Smooth muscle cell (in vitro differentiated cells): ENCODE measurements at regions not wholly inside any gene's neighbourhood (a gene's known extent, or its start where the extent isn't known, plus 50 kb on each side); places are given as distances from the start of the nearest gene placed in this dataset.
A peak's percentile ranks its signal among the peaks of the same experiment; 100 is the strongest.

Experiments
- DNase-seq: peaks from one replicate; lab custom pipeline; 2025; ENCODE audit not compliant: unreplicated experiment; lab: John Stamatoyannopoulos, UW
- H2AFZ ChIP-seq: fragments of 200-600 bp; sonication (generic); 2 replicates; pipeline ENCODE4 v1.6.0; 2016; ENCODE audit warnings: antibody characterized with exemption, low read depth, mild to moderate bottlenecking
- H3F3A ChIP-seq: fragments of 200-600 bp; sonication (generic); 2 replicates; pipeline ENCODE4 v1.6.0; 2017; ENCODE audit warnings: antibody characterized with exemption, low read depth
- H3K27ac ChIP-seq: fragments of 200-600 bp; sonication (generic); 2 replicates; pipeline ENCODE4 v1.5.1; 2016; ENCODE audit warnings: low read depth, mild to moderate bottlenecking
- H3K27me3 ChIP-seq: fragments of 200-600 bp; sonication (generic); 2 replicates; pipeline ENCODE4 v1.6.1; 2016; ENCODE audit warnings: low read depth, mild to moderate bottlenecking
- H3K36me3 ChIP-seq: fragments of 200-600 bp; sonication (generic); 2 replicates; pipeline ENCODE4 v1.5.1; 2016; ENCODE audit warnings: low read depth
- H3K4me1 ChIP-seq: fragments of 200-600 bp; sonication (generic); 2 replicates; pipeline ENCODE4 v1.5.1; 2016; ENCODE audit warnings: low read depth
- H3K4me2 ChIP-seq: fragments of 200-600 bp; sonication (generic); 2 replicates; pipeline ENCODE4 v1.6.0; 2016; ENCODE audit warnings: mild to moderate bottlenecking
- H3K4me3 ChIP-seq: fragments of 200-600 bp; sonication (generic); 2 replicates; pipeline ENCODE4 v1.5.1; 2016; ENCODE audit warnings: mild to moderate bottlenecking
- H3K79me2 ChIP-seq: fragments of 200-600 bp; sonication (generic); 2 replicates; pipeline ENCODE4 v1.6.0; 2016; ENCODE audit warnings: low read depth, mild to moderate bottlenecking
- H3K9ac ChIP-seq: fragments of 200-600 bp; sonication (generic); 2 replicates; pipeline ENCODE4 v1.6.0; 2016; ENCODE audit warnings: low read depth
- H3K9me3 ChIP-seq: fragments of 200-600 bp; sonication (generic); replicated peaks from 2 replicates; pipeline ENCODE4 v1.5.1; 2016; ENCODE audit warnings: low read depth
- H4K20me1 ChIP-seq: fragments of 200-600 bp; sonication (generic); 2 replicates; pipeline ENCODE4 v1.6.0; 2016; ENCODE audit warnings: low read depth
- CTCF ChIP-seq: fragments of 200-600 bp; sonication (generic); IDR thresholded peaks from 2 replicates; pipeline ENCODE4 v1.5.1; 2017; ENCODE audit warnings: borderline replicate concordance, mild to moderate bottlenecking, antibody characterized with exemption; ENCODE audit not compliant: insufficient read depth, poor library complexity, severe bottlenecking
- WGBS: methylation state at CpG from one replicate; pipeline ENCODE4 v1.1.7; 2016; ENCODE audit warnings: low lambda C conversion rate; 5-methylcytosine and 5-hydroxymethylcytosine counted together

GRCh38 chr13:91042870-91043269 lies 304.6 kb upstream of the MIR17HG start:
- Histone ChIP-seq H3K9me3 (no peaks in the 10 kb centered on the region), H3K36me3 (no peaks in the 10 kb centered on the region), H4K20me1 (no peaks in the 10 kb centered on the region), H3K27ac (no peak overlapping the region), H3K4me1 (no peaks in the 10 kb centered on the region), H3K9ac (no peak overlapping the region), H3K79me2 (no peaks in the 10 kb centered on the region), H3K4me2 (no peak overlapping the region), H2AFZ (no peak overlapping the region), H3K27me3 (peaks cover 2% of the 10 kb centered on the region), H3F3A (no peaks in the 10 kb centered on the region), H3K4me3 (no peak overlapping the region)
- no peak for DNase-seq
- WGBS = 87% methylated on average over 1 of the region's 1 CpG
- no peak for TF ChIP-seq CTCF

DNA sequence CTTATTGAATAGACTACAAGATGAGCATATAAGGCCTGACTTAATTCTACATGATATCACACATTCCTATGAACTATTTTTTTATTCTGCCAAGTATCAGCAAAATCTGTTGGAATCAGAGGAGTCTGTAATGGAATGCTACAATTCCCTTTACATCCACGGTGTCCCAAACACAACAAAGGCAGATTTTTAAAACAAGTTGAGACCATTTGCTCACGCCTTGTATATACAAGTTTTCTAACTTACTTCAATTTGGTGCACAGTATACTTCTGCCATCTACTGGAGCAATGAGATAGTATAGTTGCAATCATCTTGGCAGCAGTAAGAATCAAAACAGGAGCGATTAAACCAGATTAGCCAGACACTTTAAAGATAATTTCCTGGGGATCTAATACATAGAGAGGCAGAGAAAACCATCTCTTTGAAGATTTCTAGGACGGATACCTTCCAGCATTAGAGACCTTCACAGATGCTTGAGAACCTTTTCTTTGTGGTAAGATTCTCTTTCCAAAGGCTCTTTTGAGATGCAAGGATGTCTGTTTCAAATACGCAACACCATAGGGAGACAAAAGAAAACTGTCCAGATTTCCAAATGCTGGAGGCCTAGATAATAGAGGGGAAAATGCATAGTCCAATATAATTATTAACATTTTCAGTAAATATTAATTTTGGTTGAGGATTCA lies 302.0 kb upstream of the MIR17HG start:
- Histone ChIP-seq H3K4me1 (no peaks in the 10 kb centered on the region), H3F3A (no peaks in the 10 kb centered on the region), H3K36me3 (no peaks in the 10 kb centered on the region), H3K9me3 (no peaks in the 10 kb centered on the region), H3K27me3 (peaks cover 2% of the 10 kb centered on the region), H2AFZ (no peak overlapping the region), H3K27ac (no peak overlapping the region), H3K79me2 (no peaks in the 10 kb centered on the region), H4K20me1 (no peaks in the 10 kb centered on the region), H3K9ac (no peak overlapping the region), H3K4me2 (no peak overlapping the region), H3K4me3 (no peak overlapping the region)
- DNase-seq = no peak
- WGBS = 56% methylated on average over 5 of the region's 5 CpGs
- peak; percentile 38 for TF ChIP-seq CTCF

GRCh38 chr13:91046715-91047327 lies 300.7 kb upstream of the MIR17HG start:
- H4K20me1 ChIP-seq = no peaks in the 10 kb centered on the region
- no peak overlapping the region for H2AFZ ChIP-seq
- no peak overlapping the region for H3K4me3 ChIP-seq
- WGBS = 65% methylated on average over 3 of the region's 4 CpGs
- no peak for TF ChIP-seq CTCF
- no peaks in the 10 kb centered on the region for H3K4me1 ChIP-seq
- DNase-seq = no peak
- H3F3A ChIP-seq = no peaks in the 10 kb centered on the region
- H3K9ac ChIP-seq = no peak overlapping the region
- H3K79me2 ChIP-seq = no peaks in the 10 kb centered on the region
- no peaks in the 10 kb centered on the region for H3K9me3 ChIP-seq
- no peak overlapping the region for H3K4me2 ChIP-seq
- no peak overlapping the region for H3K27ac ChIP-seq
- no peaks in the 10 kb centered on the region for H3K27me3 ChIP-seq
- no peaks in the 10 kb centered on the region for H3K36me3 ChIP-seq

- no peak for DNase-seq
These were observed 296.5 kb upstream of the MIR17HG start for GRCh38 chr13:91050970-91051369.

More at GRCh38 chr13:91050970-91051369, 296.5 kb upstream of the MIR17HG start:
- no peaks in the 10 kb centered on the region for H3F3A ChIP-seq
- no peak overlapping the region for H2AFZ ChIP-seq
- H3K9ac ChIP-seq = no peak overlapping the region
- no peaks in the 10 kb centered on the region for H3K27me3 ChIP-seq
- no peak overlapping the region for H3K27ac ChIP-seq
- H3K4me1 ChIP-seq = no peaks in the 10 kb centered on the region
- no peak overlapping the region for H3K4me2 ChIP-seq
- H3K4me3 ChIP-seq = no peak overlapping the region
- H3K36me3 ChIP-seq = no peaks in the 10 kb centered on the region
- no peaks in the 10 kb centered on the region for H3K9me3 ChIP-seq
- H3K79me2 ChIP-seq = no peaks in the 10 kb centered on the region
- TF ChIP-seq CTCF = no peak
- H4K20me1 ChIP-seq = no peaks in the 10 kb centered on the region
- 91% methylated on average over 2 of the region's 2 CpGs for WGBS
